HUES6 (cell line): ENCODE measurements at regions not wholly inside any gene's neighbourhood (a gene's known extent, or its start where the extent isn't known, plus 50 kb on each side); places are given as distances from the start of the nearest gene placed in this dataset.
"Not testable (repeated sequence)": the region's sequence is repeated elsewhere in the genome, so short reads cannot be mapped to it uniquely, and the experiment has no call there.

Experiments
- H3K27ac ChIP-seq: 2 replicates; pipeline ENCODE4 v1.7.0; 2013; ENCODE audit warnings: low read depth, mild to moderate bottlenecking, low read length, inconsistent platforms
- H3K27me3 ChIP-seq: 2 replicates; pipeline ENCODE4 v1.6.1; 2013; ENCODE audit warnings: low read length; ENCODE audit not compliant: control insufficient read depth, insufficient read depth
- H3K36me3 ChIP-seq: 2 replicates; pipeline ENCODE4 v1.6.1; 2013; ENCODE audit warnings: low read length; ENCODE audit not compliant: control insufficient read depth, insufficient read depth
- H3K4me1 ChIP-seq: 2 replicates; pipeline ENCODE4 v1.6.1; 2013; ENCODE audit warnings: low read length; ENCODE audit not compliant: control insufficient read depth, insufficient read depth
- H3K4me3 ChIP-seq: 2 replicates; pipeline ENCODE4 v1.5.1; 2013; ENCODE audit warnings: low read depth, low read length
- H3K9ac ChIP-seq: one replicate; pipeline ENCODE4 v1.6.1; 2013; ENCODE audit warnings: mild to moderate bottlenecking, low read length
- H3K9me3 ChIP-seq: 2 replicates; pipeline ENCODE4 v1.6.1; 2013; ENCODE audit warnings: low read depth, low read length; ENCODE audit not compliant: control insufficient read depth, insufficient read depth

GRCh38 chr7:76711648-76712047 lies 84.6 kb upstream of the POMZP3 start:
- not testable (repeated sequence) for H3K27me3 ChIP-seq, H3K9ac ChIP-seq, H3K36me3 ChIP-seq, H3K4me1 ChIP-seq, H3K27ac ChIP-seq, H3K4me3 ChIP-seq, H3K9me3 ChIP-seq

- not testable (repeated sequence) for H3K36me3 ChIP-seq, H3K27ac ChIP-seq, H3K4me1 ChIP-seq, H3K9me3 ChIP-seq, H3K27me3 ChIP-seq, H3K4me3 ChIP-seq, H3K9ac ChIP-seq
These were observed 82.6 kb upstream of the POMZP3 start for GRCh38 chr7:76709703-76710102.

- not testable (repeated sequence) for H3K4me3 ChIP-seq, H3K4me1 ChIP-seq, H3K9ac ChIP-seq, H3K36me3 ChIP-seq, H3K27me3 ChIP-seq, H3K27ac ChIP-seq, H3K9me3 ChIP-seq
These were observed 81.4 kb upstream of the POMZP3 start for GRCh38 chr7:76708446-76708845.

- H3K9ac ChIP-seq, H3K27me3 ChIP-seq, H3K4me3 ChIP-seq: not testable (repeated sequence)
These were observed 76.7 kb upstream of the POMZP3 start for GRCh38 chr7:76703815-76704214.

GRCh38 chr7:76686277-76686676 lies 59.2 kb upstream of the POMZP3 start:
- H3K9me3 ChIP-seq, H3K27ac ChIP-seq, H3K4me1 ChIP-seq, H3K27me3 ChIP-seq, H3K9ac ChIP-seq, H3K36me3 ChIP-seq, H3K4me3 ChIP-seq: not testable (repeated sequence)

More at GRCh38 chr7:76703815-76704214, 76.7 kb upstream of the POMZP3 start:
- H3K27ac ChIP-seq, H3K4me1 ChIP-seq, H3K9me3 ChIP-seq, H3K36me3 ChIP-seq: not testable (repeated sequence)

- not testable (repeated sequence) for H3K4me3 ChIP-seq, H3K27me3 ChIP-seq, H3K4me1 ChIP-seq, H3K9ac ChIP-seq, H3K27ac ChIP-seq, H3K9me3 ChIP-seq, H3K36me3 ChIP-seq
These were observed 57.7 kb upstream of the POMZP3 start for GRCh38 chr7:76684737-76685136.

- H3K4me1 ChIP-seq, H3K27ac ChIP-seq, H3K36me3 ChIP-seq: not testable (repeated sequence)
These were observed 56.6 kb upstream of the POMZP3 start for GRCh38 chr7:76683631-76684030.

GRCh38 chr7:76681810-76682209 lies 54.7 kb upstream of the POMZP3 start:
- not testable (repeated sequence) for H3K4me1 ChIP-seq, H3K4me3 ChIP-seq, H3K9ac ChIP-seq, H3K9me3 ChIP-seq, H3K27ac ChIP-seq, H3K36me3 ChIP-seq, H3K27me3 ChIP-seq

More at GRCh38 chr7:76683631-76684030, 56.6 kb upstream of the POMZP3 start:
- H3K4me3 ChIP-seq, H3K9me3 ChIP-seq, H3K27me3 ChIP-seq, H3K9ac ChIP-seq: not testable (repeated sequence)

- not testable (repeated sequence) for H3K9me3 ChIP-seq, H3K9ac ChIP-seq, H3K27ac ChIP-seq, H3K36me3 ChIP-seq, H3K4me3 ChIP-seq, H3K4me1 ChIP-seq, H3K27me3 ChIP-seq
These were observed 52.1 kb upstream of the POMZP3 start for GRCh38 chr7:76679174-76679573.

GRCh38 chr7:76678500-76678899 lies 51.4 kb upstream of the POMZP3 start:
- not testable (repeated sequence) for H3K36me3 ChIP-seq, H3K9me3 ChIP-seq, H3K9ac ChIP-seq, H3K27me3 ChIP-seq, H3K4me3 ChIP-seq, H3K27ac ChIP-seq
- H3K4me1 ChIP-seq, result peaks cover 12% of the 10 kb centered on the region

- not testable (repeated sequence) for H3K9ac ChIP-seq, H3K36me3 ChIP-seq, H3K4me1 ChIP-seq, H3K4me3 ChIP-seq, H3K9me3 ChIP-seq, H3K27ac ChIP-seq, H3K27me3 ChIP-seq
These were observed 49.8 kb upstream of the POMZP3 start for GRCh38 chr7:76676890-76677289.
